KMS-11 (cell line): ENCODE measurements at regions not wholly inside any gene's neighbourhood (a gene's known extent, or its start where the extent isn't known, plus 50 kb on each side); places are given as distances from the start of the nearest gene placed in this dataset.

Source experiments
- H2AFZ ChIP-seq: fragments of 200-600 bp; sonication (generic); 2 replicates; pipeline ENCODE4 v1.6.1; 2016; ENCODE audit warnings: antibody characterized with exemption, mixed run types, low read depth
- H3K27ac ChIP-seq: fragments of 200-600 bp; sonication (generic); 2 replicates; pipeline ENCODE4 v1.6.1; 2016; ENCODE audit warnings: mild to moderate bottlenecking, mixed run types
- H3K27me3 ChIP-seq: fragments of 200-600 bp; sonication (generic); 2 replicates; pipeline ENCODE4 v1.6.1; 2017; ENCODE audit warnings: mild to moderate bottlenecking, low read depth, mixed run types, moderate library complexity; ENCODE audit not compliant: insufficient read depth
- H3K36me3 ChIP-seq: fragments of 200-600 bp; sonication (generic); 2 replicates; pipeline ENCODE4 v1.6.1; 2017; ENCODE audit warnings: mild to moderate bottlenecking, mixed run types; ENCODE audit not compliant: insufficient read depth
- H3K4me1 ChIP-seq: fragments of 200-600 bp; sonication (generic); 2 replicates; pipeline ENCODE4 v1.6.1; 2016; ENCODE audit warnings: mild to moderate bottlenecking, low read depth, mixed run types; ENCODE audit not compliant: poor library complexity, severe bottlenecking
- H3K4me2 ChIP-seq: fragments of 200-600 bp; sonication (generic); 2 replicates; pipeline ENCODE4 v1.7.0; 2016; ENCODE audit warnings: mild to moderate bottlenecking, mixed run types
- H3K4me3 ChIP-seq: fragments of 200-600 bp; sonication (generic); IDR thresholded peaks from 2 replicates; pipeline ENCODE4 v1.6.1; 2017; ENCODE audit warnings: low read depth, low read length, mixed read lengths; ENCODE audit not compliant: insufficient read depth
- H3K79me2 ChIP-seq: fragments of 200-600 bp; sonication (generic); 2 replicates; pipeline ENCODE4 v1.6.1; 2016; ENCODE audit warnings: low read depth, mixed run types; ENCODE audit not compliant: insufficient read depth
- H3K9ac ChIP-seq: fragments of 200-600 bp; sonication (generic); 2 replicates; pipeline ENCODE4 v1.6.1; 2016; ENCODE audit warnings: mild to moderate bottlenecking, mixed run types
- H4K20me1 ChIP-seq: fragments of 200-600 bp; sonication (generic); 2 replicates; pipeline ENCODE4 v1.6.1; 2016; ENCODE audit warnings: mild to moderate bottlenecking, mixed run types; ENCODE audit not compliant: insufficient read depth
- TF ChIP-seq, protein P1 (sequence below): fragments of 200-600 bp; sonication (generic); conservative IDR thresholded peaks from 2 replicates; pipeline ENCODE4 v1.6.1; 2017; ENCODE audit warnings: low read depth, mild to moderate bottlenecking, antibody characterized with exemption, low read length, moderate library complexity, mixed read lengths

GRCh38 chr6:130575971-130576370, 210.2 kb downstream of the TMEM200A start:
- Histone ChIP-seq H2AFZ (no peak overlapping the region), H3K4me3 (no peak overlapping the region), H3K79me2 (no peaks in the 10 kb centered on the region), H3K27me3 (no peaks in the 10 kb centered on the region), H3K27ac (no peak overlapping the region), H3K36me3 (no peaks in the 10 kb centered on the region), H4K20me1 (no peaks in the 10 kb centered on the region), H3K9ac (no peak overlapping the region), H3K4me1 (peaks cover 12% of the 10 kb centered on the region), H3K4me2 (no peak overlapping the region; the same call in 1 of the 2 replicates)
- TF ChIP-seq, protein P1, sequence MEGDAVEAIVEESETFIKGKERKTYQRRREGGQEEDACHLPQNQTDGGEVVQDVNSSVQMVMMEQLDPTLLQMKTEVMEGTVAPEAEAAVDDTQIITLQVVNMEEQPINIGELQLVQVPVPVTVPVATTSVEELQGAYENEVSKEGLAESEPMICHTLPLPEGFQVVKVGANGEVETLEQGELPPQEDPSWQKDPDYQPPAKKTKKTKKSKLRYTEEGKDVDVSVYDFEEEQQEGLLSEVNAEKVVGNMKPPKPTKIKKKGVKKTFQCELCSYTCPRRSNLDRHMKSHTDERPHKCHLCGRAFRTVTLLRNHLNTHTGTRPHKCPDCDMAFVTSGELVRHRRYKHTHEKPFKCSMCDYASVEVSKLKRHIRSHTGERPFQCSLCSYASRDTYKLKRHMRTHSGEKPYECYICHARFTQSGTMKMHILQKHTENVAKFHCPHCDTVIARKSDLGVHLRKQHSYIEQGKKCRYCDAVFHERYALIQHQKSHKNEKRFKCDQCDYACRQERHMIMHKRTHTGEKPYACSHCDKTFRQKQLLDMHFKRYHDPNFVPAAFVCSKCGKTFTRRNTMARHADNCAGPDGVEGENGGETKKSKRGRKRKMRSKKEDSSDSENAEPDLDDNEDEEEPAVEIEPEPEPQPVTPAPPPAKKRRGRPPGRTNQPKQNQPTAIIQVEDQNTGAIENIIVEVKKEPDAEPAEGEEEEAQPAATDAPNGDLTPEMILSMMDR, result no peak

DNA sequence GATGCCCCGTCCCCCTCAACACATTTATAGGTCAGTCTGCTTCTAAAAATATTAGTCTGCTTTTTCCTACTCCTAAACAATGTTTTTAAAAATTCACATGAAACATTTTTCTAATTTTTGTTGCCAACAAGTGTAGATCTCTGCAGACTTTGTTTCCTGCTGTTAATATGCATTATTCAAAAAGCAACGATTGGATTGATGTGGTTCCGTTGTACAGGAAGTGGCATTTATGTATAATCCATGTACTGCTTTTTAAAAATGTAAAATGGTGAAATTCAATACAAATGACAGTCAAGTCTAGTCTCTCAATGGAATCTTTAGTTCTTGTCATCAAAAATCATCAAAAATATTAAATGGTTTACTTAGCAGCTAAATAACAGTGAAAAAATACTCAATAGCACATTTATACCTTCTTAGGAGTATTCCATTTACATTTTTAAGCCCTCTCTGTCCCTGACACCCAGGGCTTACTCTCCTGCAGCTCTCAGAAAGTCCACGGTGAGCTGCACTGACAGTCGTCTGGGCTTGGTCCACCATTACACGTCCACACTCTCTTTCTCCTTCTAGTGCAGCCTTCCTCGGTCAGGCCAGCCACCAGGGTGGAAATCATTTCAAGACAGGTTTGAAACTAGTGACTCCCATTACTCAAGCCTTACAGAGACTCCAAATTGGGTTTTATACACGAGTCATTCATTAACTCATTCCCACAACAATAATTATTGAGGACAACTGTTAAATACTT, 211.5 kb downstream of the TMEM200A start:
- Histone ChIP-seq H3K4me2 (no peak overlapping the region), H2AFZ (no peak overlapping the region), H3K79me2 (no peaks in the 10 kb centered on the region)

GRCh38 chr6:130578713-130579112, 212.9 kb downstream of the TMEM200A start:
- no peak overlapping the region for H3K4me2 ChIP-seq
- H3K27me3 ChIP-seq, result no peaks in the 10 kb centered on the region
- H2AFZ ChIP-seq, result no peak overlapping the region
- H3K4me3 ChIP-seq, result no peak overlapping the region
- TF ChIP-seq, protein P1, result no peak
- H3K27ac ChIP-seq, result no peak overlapping the region
- no peaks in the 10 kb centered on the region for H4K20me1 ChIP-seq
- no peaks in the 10 kb centered on the region for H3K36me3 ChIP-seq
- peaks cover 12% of the 10 kb centered on the region for H3K4me1 ChIP-seq
- H3K9ac ChIP-seq, result no peak overlapping the region
- H3K79me2 ChIP-seq, result no peaks in the 10 kb centered on the region

More for the DNA sequence above, 211.5 kb downstream of the TMEM200A start:
- no peak overlapping the region for H3K9ac ChIP-seq
- TF ChIP-seq, protein P1, result no peak
- no peaks in the 10 kb centered on the region for H3K36me3 ChIP-seq
- H3K27me3 ChIP-seq, result no peaks in the 10 kb centered on the region
- no peak overlapping the region for H3K27ac ChIP-seq
- no peak overlapping the region for H3K4me3 ChIP-seq
- H4K20me1 ChIP-seq, result no peaks in the 10 kb centered on the region
- peaks cover 12% of the 10 kb centered on the region for H3K4me1 ChIP-seq

DNA sequence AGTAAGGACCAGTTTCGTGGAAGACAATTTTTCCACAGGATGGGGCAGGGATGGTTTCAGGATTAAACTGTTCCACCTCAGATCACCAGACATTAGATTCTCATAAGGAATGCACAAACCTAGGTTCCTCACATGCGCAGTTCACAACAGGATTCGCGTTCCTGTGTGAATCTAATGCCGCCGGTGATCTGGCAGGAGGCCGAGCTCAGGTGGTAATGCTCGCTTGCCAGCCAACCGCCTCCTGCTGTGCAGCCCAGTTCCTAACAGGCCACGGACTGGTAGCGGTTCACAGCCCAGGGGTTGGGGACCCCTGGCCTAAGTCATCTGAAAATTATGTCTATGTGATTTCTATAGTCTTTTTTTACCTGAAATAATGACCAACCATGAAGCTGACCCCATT, 217.5 kb downstream of the TMEM200A start:
- no peaks in the 10 kb centered on the region for H3K4me1 ChIP-seq
- no peak overlapping the region for H2AFZ ChIP-seq
- H3K4me2 ChIP-seq, result no peak overlapping the region
- H3K4me3 ChIP-seq, result no peak overlapping the region
- H4K20me1 ChIP-seq, result no peaks in the 10 kb centered on the region
- no peak overlapping the region for H3K27ac ChIP-seq
- no peaks in the 10 kb centered on the region for H3K27me3 ChIP-seq
- no peaks in the 10 kb centered on the region for H3K79me2 ChIP-seq
- H3K36me3 ChIP-seq, result no peaks in the 10 kb centered on the region
- H3K9ac ChIP-seq, result no peak overlapping the region
- TF ChIP-seq, protein P1, result no peak
